ENCODE measurements at regions not wholly inside any gene's neighbourhood (a gene's known extent, or its start where the extent isn't known, plus 50 kb on each side); places are given as distances from the start of the nearest gene placed in this dataset.

DNA sequence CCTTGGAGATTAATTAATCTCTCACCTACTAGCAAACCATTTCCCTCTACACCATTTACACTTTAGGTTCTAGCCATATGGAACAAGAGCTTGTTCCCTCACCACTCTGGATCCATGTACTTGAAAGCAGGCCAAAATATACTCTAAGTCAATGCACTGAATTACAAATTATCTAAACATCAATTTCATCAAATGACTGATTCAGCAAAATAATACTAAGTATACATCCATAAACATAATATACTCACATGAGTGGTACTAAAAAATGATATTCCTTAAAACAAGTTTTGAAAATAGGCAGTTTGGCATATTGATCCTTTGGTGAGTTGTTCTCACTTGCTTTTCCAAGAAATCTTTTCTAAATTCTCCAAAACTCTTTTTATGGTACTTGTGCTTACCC lies 459.7 kb upstream of the ZNF385D start:
- Mint-ChIP-seq H3K4me3 (ENCODE audit: unreplicated experiment) (no peak overlapping the region), H3K36me3 (ENCODE audit: low read depth, unreplicated experiment) (no peaks in the 10 kb centered on the region), H3K9me3 (ENCODE audit: unreplicated experiment) (no peaks in the 10 kb centered on the region), H3K27me3 (ENCODE audit: unreplicated experiment) (no peaks in the 10 kb centered on the region), H3K27ac (ENCODE audit: unreplicated experiment) (no peak overlapping the region), H3K4me1 (ENCODE audit: unreplicated experiment) (no peaks in the 10 kb centered on the region)
- no peak for DNase-seq (ENCODE audit: low spot score)
- TF ChIP-seq CTCF (IDR thresholded peaks at IDR 0.05; ENCODE audit: unreplicated experiment): no peak

DNA sequence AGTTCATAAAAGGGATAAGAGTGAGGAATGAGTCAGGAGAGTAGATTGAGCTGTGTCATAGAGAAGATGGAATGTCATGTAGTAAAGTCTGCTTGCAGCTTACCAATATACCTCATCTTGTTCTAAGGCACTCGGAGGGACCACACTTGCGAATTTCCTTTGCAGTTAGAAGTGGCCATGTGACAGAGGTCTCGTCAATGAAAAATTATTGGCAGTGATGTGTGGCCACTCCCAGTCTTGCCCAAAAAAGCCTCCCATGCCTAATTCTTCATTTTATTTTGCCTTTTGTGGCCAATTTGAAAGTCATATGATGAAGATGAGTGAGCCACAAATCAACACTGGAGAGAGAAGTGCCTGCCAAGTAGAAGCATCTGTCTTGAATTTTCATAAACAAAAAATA lies 465.6 kb upstream of the ZNF385D start:
- H3K27me3 Mint-ChIP-seq (ENCODE audit: unreplicated experiment): peaks cover 1% of the 10 kb centered on the region
- DNase-seq (ENCODE audit: low spot score): no peak
- no peak for TF ChIP-seq CTCF (IDR thresholded peaks at IDR 0.05; ENCODE audit: unreplicated experiment)
- H3K27ac Mint-ChIP-seq (ENCODE audit: unreplicated experiment): no peak overlapping the region
- H3K9me3 Mint-ChIP-seq (ENCODE audit: unreplicated experiment): no peaks in the 10 kb centered on the region
- no peaks in the 10 kb centered on the region for H3K36me3 Mint-ChIP-seq (ENCODE audit: low read depth, unreplicated experiment)
- no peak overlapping the region for H3K4me3 Mint-ChIP-seq (ENCODE audit: unreplicated experiment)
- no peaks in the 10 kb centered on the region for H3K4me1 Mint-ChIP-seq (ENCODE audit: unreplicated experiment)

DNA sequence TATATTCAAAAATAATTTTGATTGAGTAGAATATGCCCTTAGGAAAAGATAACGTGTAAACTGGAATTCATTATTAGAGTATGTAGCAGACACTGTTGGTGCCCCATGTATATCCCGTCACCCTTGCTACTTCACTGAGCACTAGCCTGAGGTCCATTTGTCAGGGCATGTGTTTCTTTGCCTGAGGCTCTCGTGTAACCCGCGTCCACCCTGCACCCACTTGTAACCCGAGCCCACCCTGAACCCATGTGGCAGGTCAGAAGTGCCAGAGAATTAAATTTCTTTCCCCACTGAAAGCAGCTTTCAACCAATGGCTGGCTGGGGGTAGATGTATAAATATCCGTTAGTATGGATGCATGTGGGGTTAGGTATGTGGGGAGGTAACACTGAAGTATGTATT lies 474.2 kb upstream of the ZNF385D start:
- no peak for TF ChIP-seq CTCF (IDR thresholded peaks at IDR 0.05; ENCODE audit: unreplicated experiment)
- H3K9me3 Mint-ChIP-seq (ENCODE audit: unreplicated experiment): no peaks in the 10 kb centered on the region
- H3K27ac Mint-ChIP-seq (ENCODE audit: unreplicated experiment): no peak overlapping the region
- H3K4me3 Mint-ChIP-seq (ENCODE audit: unreplicated experiment): no peak overlapping the region
- H3K4me1 Mint-ChIP-seq (ENCODE audit: unreplicated experiment): no peaks in the 10 kb centered on the region
- no peaks in the 10 kb centered on the region for H3K36me3 Mint-ChIP-seq (ENCODE audit: low read depth, unreplicated experiment)
- H3K27me3 Mint-ChIP-seq (ENCODE audit: unreplicated experiment): peaks cover under 1% of the 10 kb centered on the region
- DNase-seq (ENCODE audit: low spot score): no peak

GRCh38 chr3:22228705-22229104 lies 477.7 kb upstream of the ZNF385D start:
- H3K27me3 Mint-ChIP-seq (ENCODE audit: unreplicated experiment): no peaks in the 10 kb centered on the region
- H3K4me1 Mint-ChIP-seq (ENCODE audit: unreplicated experiment): no peaks in the 10 kb centered on the region
- no peak overlapping the region for H3K4me3 Mint-ChIP-seq (ENCODE audit: unreplicated experiment)
- no peaks in the 10 kb centered on the region for H3K9me3 Mint-ChIP-seq (ENCODE audit: unreplicated experiment)
- no peaks in the 10 kb centered on the region for H3K36me3 Mint-ChIP-seq (ENCODE audit: low read depth, unreplicated experiment)
- no peak for DNase-seq (ENCODE audit: low spot score)
- TF ChIP-seq CTCF (IDR thresholded peaks at IDR 0.05; ENCODE audit: unreplicated experiment): no peak
- H3K27ac Mint-ChIP-seq (ENCODE audit: unreplicated experiment): no peak overlapping the region

GRCh38 chr3:22231061-22231460 lies 480.1 kb upstream of the ZNF385D start:
- Mint-ChIP-seq H3K9me3 (ENCODE audit: unreplicated experiment) (no peaks in the 10 kb centered on the region), H3K4me1 (ENCODE audit: unreplicated experiment) (no peaks in the 10 kb centered on the region), H3K36me3 (ENCODE audit: low read depth, unreplicated experiment) (no peaks in the 10 kb centered on the region), H3K4me3 (ENCODE audit: unreplicated experiment) (no peak overlapping the region), H3K27ac (ENCODE audit: unreplicated experiment) (no peak overlapping the region), H3K27me3 (ENCODE audit: unreplicated experiment) (no peaks in the 10 kb centered on the region)
- no peak for DNase-seq (ENCODE audit: low spot score)
- TF ChIP-seq CTCF (IDR thresholded peaks at IDR 0.05; ENCODE audit: unreplicated experiment): no peak

Measured in endothelial cell (in vitro differentiated cells).